ENCODE measurements at regions not wholly inside any gene's neighbourhood (a gene's known extent, or its start where the extent isn't known, plus 50 kb on each side); places are given as distances from the start of the nearest gene placed in this dataset.

- H3K4me3 ChIP-seq (ENCODE audit: low read length) = no peak overlapping the region
- TF ChIP-seq ZNF274 (IDR thresholded peaks at IDR 0.05; ENCODE audit: low read depth, low read length) = no peak
Measured at GRCh38 chr10:107443813-107444212, 279.3 kb upstream of the SORCS1 start.

- H3K4me3 ChIP-seq (ENCODE audit: low read length) = no peak overlapping the region
- no peak for TF ChIP-seq ZNF274 (IDR thresholded peaks at IDR 0.05; ENCODE audit: low read depth, low read length)
Measured at GRCh38 chr10:107443326-107443725, 278.8 kb upstream of the SORCS1 start.

- H3K4me3 ChIP-seq (ENCODE audit: low read length) = no peak overlapping the region
- TF ChIP-seq ZNF274 (IDR thresholded peaks at IDR 0.05; ENCODE audit: low read depth, low read length) = no peak
Measured at GRCh38 chr10:107442035-107442505, 277.6 kb upstream of the SORCS1 start.

GRCh38 chr10:107440741-107441140, 276.2 kb upstream of the SORCS1 start:
- no peak for TF ChIP-seq ZNF274 (IDR thresholded peaks at IDR 0.05; ENCODE audit: low read depth, low read length)
- H3K4me3 ChIP-seq (ENCODE audit: low read length) = no peak overlapping the region

GRCh38 chr10:107437921-107438320, 273.4 kb upstream of the SORCS1 start:
- no peak for TF ChIP-seq ZNF274 (IDR thresholded peaks at IDR 0.05; ENCODE audit: low read depth, low read length)

GRCh38 chr10:107436568-107436967, 272.1 kb upstream of the SORCS1 start:
- H3K4me3 ChIP-seq (ENCODE audit: low read length) = no peak overlapping the region
- no peak for TF ChIP-seq ZNF274 (IDR thresholded peaks at IDR 0.05; ENCODE audit: low read depth, low read length)

More at GRCh38 chr10:107437921-107438320, 273.4 kb upstream of the SORCS1 start:
- no peak overlapping the region for H3K4me3 ChIP-seq (ENCODE audit: low read length)

- H3K4me3 ChIP-seq (ENCODE audit: low read length) = no peak overlapping the region
- no peak for TF ChIP-seq ZNF274 (IDR thresholded peaks at IDR 0.05; ENCODE audit: low read depth, low read length)
Measured at GRCh38 chr10:107434854-107435253, 270.3 kb upstream of the SORCS1 start.

- H3K4me3 ChIP-seq (ENCODE audit: low read length) = no peak overlapping the region
- TF ChIP-seq ZNF274 (IDR thresholded peaks at IDR 0.05; ENCODE audit: low read depth, low read length) = no peak
Measured at GRCh38 chr10:107434201-107434600, 269.7 kb upstream of the SORCS1 start.

- no peak overlapping the region for H3K4me3 ChIP-seq (ENCODE audit: low read length)
- no peak for TF ChIP-seq ZNF274 (IDR thresholded peaks at IDR 0.05; ENCODE audit: low read depth, low read length)
Measured at GRCh38 chr10:107433605-107434004, 269.1 kb upstream of the SORCS1 start.

- no peak for TF ChIP-seq ZNF274 (IDR thresholded peaks at IDR 0.05; ENCODE audit: low read depth, low read length)
- no peak overlapping the region for H3K4me3 ChIP-seq (ENCODE audit: low read length)
Measured at GRCh38 chr10:107430446-107430845, 265.9 kb upstream of the SORCS1 start.

GRCh38 chr10:107427016-107427415, 262.5 kb upstream of the SORCS1 start:
- H3K4me3 ChIP-seq (ENCODE audit: low read length) = no peak overlapping the region
- no peak for TF ChIP-seq ZNF274 (IDR thresholded peaks at IDR 0.05; ENCODE audit: low read depth, low read length)

GRCh38 chr10:107425931-107426553, 261.5 kb upstream of the SORCS1 start:
- peak overlapping the region; percentile 32; the same call in 1 of the 2 replicates for H3K4me3 ChIP-seq (ENCODE audit: low read length)
- TF ChIP-seq ZNF274 (IDR thresholded peaks at IDR 0.05; ENCODE audit: low read depth, low read length) = no peak

GRCh38 chr10:107424628-107425027, 260.1 kb upstream of the SORCS1 start:
- TF ChIP-seq ZNF274 (IDR thresholded peaks at IDR 0.05; ENCODE audit: low read depth, low read length) = no peak
- no peak overlapping the region for H3K4me3 ChIP-seq (ENCODE audit: low read length)

GRCh38 chr10:107423903-107424302, 259.4 kb upstream of the SORCS1 start:
- no peak overlapping the region; the same call in 1 of the 2 replicates for H3K4me3 ChIP-seq (ENCODE audit: low read length)
- TF ChIP-seq ZNF274 (IDR thresholded peaks at IDR 0.05; ENCODE audit: low read depth, low read length) = no peak

GRCh38 chr10:107422681-107423080, 258.2 kb upstream of the SORCS1 start:
- TF ChIP-seq ZNF274 (IDR thresholded peaks at IDR 0.05; ENCODE audit: low read depth, low read length) = no peak
- H3K4me3 ChIP-seq (ENCODE audit: low read length) = no peak overlapping the region

GRCh38 chr10:107420196-107420595, 255.7 kb upstream of the SORCS1 start:
- TF ChIP-seq ZNF274 (IDR thresholded peaks at IDR 0.05; ENCODE audit: low read depth, low read length) = no peak
- H3K4me3 ChIP-seq (ENCODE audit: low read length) = no peak overlapping the region

Data from GM08714 (cell line).